ENCODE measurements at regions not wholly inside any gene's neighbourhood (a gene's known extent, or its start where the extent isn't known, plus 50 kb on each side); places are given as distances from the start of the nearest gene placed in this dataset.

GRCh38 chr2:120503206-120503792, 157.4 kb downstream of the INHBB start:
- H3K27me3 Mint-ChIP-seq = no peaks in the 10 kb centered on the region
- intact Hi-C loops (cut with DNase I, micrococcal nuclease) = no loop called here
- H3K4me3 ChIP-seq (ENCODE audit: low read length) = no peak overlapping the region
- H3K9me3 Mint-ChIP-seq = no peaks in the 10 kb centered on the region
- no peak overlapping the region for H3K27ac Mint-ChIP-seq
- ChIA-PET POLR2A (no interaction called here), CTCF (no interaction called here)
- H3K27me3 ChIP-seq (ENCODE audit: control insufficient read depth in 1 of 2, insufficient read depth in 2 of 2, low read length in 2 of 2) = no peaks in the 10 kb centered on the region
- DNase-seq (no peak), ATAC-seq (ENCODE audit: poor library complexity) (no peak)
- no peaks in the 10 kb centered on the region for H3K9me3 ChIP-seq (ENCODE audit: control insufficient read depth in 1 of 2, insufficient read depth in 1 of 2, low read length in 2 of 2)
- no peaks in the 10 kb centered on the region for H3K36me3 ChIP-seq (ENCODE audit: insufficient read depth, low read length)
- no peaks in the 10 kb centered on the region for H3K4me1 Mint-ChIP-seq (ENCODE audit: low read depth)
- no peaks in the 10 kb centered on the region for H3K36me3 Mint-ChIP-seq (ENCODE audit: low read depth)
- no peaks in the 10 kb centered on the region for H3K4me1 ChIP-seq (ENCODE audit: insufficient read depth, low read length)
- TF ChIP-seq CTCF (IDR thresholded peaks at IDR 0.05) = no peak
- no peak overlapping the region for H3K27ac ChIP-seq (ENCODE audit: low read depth in 1 of 2, low read length in 2 of 2)
- H3K4me3 Mint-ChIP-seq = no peak overlapping the region

GRCh38 chr2:120503793-120504571, 158.0 kb downstream of the INHBB start:
- ChIA-PET POLR2A (no interaction called here), CTCF (no interaction called here)
- no peak overlapping the region for H3K4me3 Mint-ChIP-seq
- no peaks in the 10 kb centered on the region for H3K27me3 Mint-ChIP-seq
- DNase-seq (no peak), ATAC-seq (ENCODE audit: poor library complexity) (no peak)
- H3K36me3 Mint-ChIP-seq (ENCODE audit: low read depth) = no peaks in the 10 kb centered on the region
- Histone ChIP-seq H3K27ac (ENCODE audit: low read depth in 1 of 2, low read length in 2 of 2) (no peak overlapping the region), H3K27me3 (ENCODE audit: control insufficient read depth in 1 of 2, insufficient read depth in 2 of 2, low read length in 2 of 2) (no peaks in the 10 kb centered on the region), H3K9me3 (ENCODE audit: control insufficient read depth in 1 of 2, insufficient read depth in 1 of 2, low read length in 2 of 2) (no peaks in the 10 kb centered on the region), H3K36me3 (ENCODE audit: insufficient read depth, low read length) (no peaks in the 10 kb centered on the region), H3K4me3 (ENCODE audit: low read length) (no peak overlapping the region), H3K4me1 (ENCODE audit: insufficient read depth, low read length) (no peaks in the 10 kb centered on the region)
- H3K4me1 Mint-ChIP-seq (ENCODE audit: low read depth) = no peaks in the 10 kb centered on the region
- intact Hi-C loops (cut with DNase I, micrococcal nuclease) = no loop called here
- no peaks in the 10 kb centered on the region for H3K9me3 Mint-ChIP-seq
- no peak for TF ChIP-seq CTCF (IDR thresholded peaks at IDR 0.05)
- no peak overlapping the region for H3K27ac Mint-ChIP-seq

- Histone ChIP-seq H3K27me3 (ENCODE audit: control insufficient read depth in 1 of 2, insufficient read depth in 2 of 2, low read length in 2 of 2) (no peaks in the 10 kb centered on the region), H3K9me3 (ENCODE audit: control insufficient read depth in 1 of 2, insufficient read depth in 1 of 2, low read length in 2 of 2) (no peaks in the 10 kb centered on the region), H3K36me3 (ENCODE audit: insufficient read depth, low read length) (no peaks in the 10 kb centered on the region), H3K4me3 (ENCODE audit: low read length) (no peak overlapping the region), H3K27ac (ENCODE audit: low read depth in 1 of 2, low read length in 2 of 2) (no peak overlapping the region), H3K4me1 (ENCODE audit: insufficient read depth, low read length) (no peaks in the 10 kb centered on the region)
- no peak overlapping the region for H3K4me3 Mint-ChIP-seq
- no peaks in the 10 kb centered on the region for H3K9me3 Mint-ChIP-seq
- ChIA-PET POLR2A (no interaction called here), CTCF (no interaction called here)
- no peaks in the 10 kb centered on the region for H3K4me1 Mint-ChIP-seq (ENCODE audit: low read depth)
- DNase-seq (no peak), ATAC-seq (ENCODE audit: poor library complexity) (no peak)
- no peak for TF ChIP-seq CTCF (IDR thresholded peaks at IDR 0.05)
- H3K27ac Mint-ChIP-seq = no peak overlapping the region
- no peaks in the 10 kb centered on the region for H3K27me3 Mint-ChIP-seq
- intact Hi-C loops (cut with DNase I, micrococcal nuclease) = no loop called here
- no peaks in the 10 kb centered on the region for H3K36me3 Mint-ChIP-seq (ENCODE audit: low read depth)
These were observed 159.2 kb downstream of the INHBB start for GRCh38 chr2:120504936-120505705.
